Astrocyte (in vitro differentiated cells and primary cell): ENCODE measurements at regions not wholly inside any gene's neighbourhood (a gene's known extent, or its start where the extent isn't known, plus 50 kb on each side); places are given as distances from the start of the nearest gene placed in this dataset.

Experiments used
- DNase-seq: peaks from one replicate; pipeline ENCODE4 v3.0.0-alpha.2; 2010; ENCODE audit warnings: low read depth
- FAIRE-seq: peaks from 2 replicates; lab custom pipeline; 2011; peaks lifted over from hg19 to GRCh38; lab: Jason Lieb, UNC
- H2AFZ ChIP-seq: 2 replicates; pipeline ENCODE4 v1.6.0; 2012; ENCODE audit warnings: low read depth, low read length, inconsistent platforms
- H3K27ac ChIP-seq: 2 replicates; pipeline ENCODE4 v1.5.1; 2011; ENCODE audit warnings: low read depth, low read length, inconsistent platforms
- H3K27me3 ChIP-seq: 2 replicates; pipeline ENCODE4 v1.6.0; 2011; ENCODE audit warnings: low read length, inconsistent platforms; ENCODE audit not compliant: insufficient read depth
- H3K36me3 ChIP-seq: 2 replicates; pipeline ENCODE4 v1.5.1; 2011; ENCODE audit warnings: low read length, inconsistent platforms; ENCODE audit not compliant: insufficient read depth
- H3K4me1 ChIP-seq: 2 replicates; pipeline ENCODE4 v1.5.1; 2011; ENCODE audit warnings: low read length, inconsistent platforms; ENCODE audit not compliant: insufficient read depth
- H3K4me2 ChIP-seq: 2 replicates; pipeline ENCODE4 v1.6.0; 2012; ENCODE audit warnings: low read length, inconsistent platforms
- H3K4me3 ChIP-seq: 2 replicates; pipeline ENCODE4 v1.5.1; 2011; ENCODE audit warnings: low read depth, mild to moderate bottlenecking, low read length, inconsistent platforms; ENCODE audit not compliant: insufficient read depth
- H3K79me2 ChIP-seq: 2 replicates; pipeline ENCODE4 v1.6.0; 2012; ENCODE audit warnings: mild to moderate bottlenecking, low read length, inconsistent platforms; ENCODE audit not compliant: insufficient read depth
- H3K9ac ChIP-seq: 2 replicates; pipeline ENCODE4 v1.6.0; 2012; ENCODE audit warnings: mild to moderate bottlenecking, low read length, inconsistent platforms
- H3K9me3 ChIP-seq: 2 replicates; pipeline ENCODE4 v1.5.1; 2012; ENCODE audit warnings: low read depth, mild to moderate bottlenecking, low read length, inconsistent platforms; ENCODE audit not compliant: insufficient read depth
- H4K20me1 ChIP-seq: 2 replicates; pipeline ENCODE4 v1.6.0; 2012; ENCODE audit warnings: low read length, inconsistent platforms; ENCODE audit not compliant: insufficient read depth
- H3K27ac Mint-ChIP-seq: one replicate; pipeline ENCODE4 v1.8.0; 2021; ENCODE audit warnings: mild to moderate bottlenecking, mixed read lengths; ENCODE audit not compliant: unreplicated experiment
- H3K27me3 Mint-ChIP-seq: one replicate; pipeline ENCODE4 v1.8.0; 2021; ENCODE audit warnings: low read depth, mixed read lengths; ENCODE audit not compliant: unreplicated experiment
- H3K36me3 Mint-ChIP-seq: one replicate; pipeline ENCODE4 v1.8.0; 2021; ENCODE audit warnings: low read depth, mixed read lengths; ENCODE audit not compliant: unreplicated experiment
- H3K4me1 Mint-ChIP-seq: one replicate; pipeline ENCODE4 v1.8.0; 2021; ENCODE audit warnings: low read depth, mixed read lengths; ENCODE audit not compliant: unreplicated experiment
- H3K4me3 Mint-ChIP-seq: one replicate; pipeline ENCODE4 v1.8.0; 2021; ENCODE audit warnings: mild to moderate bottlenecking, moderate library complexity, mixed read lengths; ENCODE audit not compliant: unreplicated experiment
- H3K9me3 Mint-ChIP-seq: one replicate; pipeline ENCODE4 v1.8.0; 2021; ENCODE audit warnings: mild to moderate bottlenecking, mixed read lengths; ENCODE audit not compliant: unreplicated experiment
- CTCF ChIP-seq: IDR thresholded peaks from 2 replicates; pipeline ENCODE4 v1.5.1; 2011; ENCODE audit warnings: low read depth, mild to moderate bottlenecking, inconsistent platforms, low read length, moderate library complexity; ENCODE audit not compliant: insufficient read depth
- EZH2 ChIP-seq: IDR thresholded peaks from 2 replicates; pipeline ENCODE4 v1.6.1; 2012; ENCODE audit warnings: mild to moderate bottlenecking, low read length, inconsistent platforms; ENCODE audit not compliant: insufficient read depth

- Mint-ChIP-seq H3K4me3 (no peak overlapping the region), H3K36me3 (no peaks in the 10 kb centered on the region), H3K27ac (no peak overlapping the region), H3K9me3 (no peaks in the 10 kb centered on the region), H3K27me3 (peaks cover 6% of the 10 kb centered on the region), H3K4me1 (no peaks in the 10 kb centered on the region)
- TF ChIP-seq CTCF = no peak
- TF ChIP-seq EZH2 = no peak
- no peak for FAIRE-seq
- Histone ChIP-seq H3K36me3 (no peaks in the 10 kb centered on the region), H3K79me2 (no peaks in the 10 kb centered on the region), H2AFZ (no peak overlapping the region), H3K4me2 (no peak overlapping the region), H3K4me1 (no peaks in the 10 kb centered on the region), H3K9ac (no peak overlapping the region), H3K27me3 (no peaks in the 10 kb centered on the region), H4K20me1 (no peaks in the 10 kb centered on the region), H3K4me3 (no peak overlapping the region), H3K9me3 (no peaks in the 10 kb centered on the region), H3K27ac (no peak overlapping the region)
- no peak for DNase-seq
Observed at GRCh38 chr1:48120621-48121020, 101.9 kb upstream of the SLC5A9 start.

- Histone ChIP-seq H4K20me1 (no peaks in the 10 kb centered on the region), H3K27ac (no peak overlapping the region), H3K9me3 (no peaks in the 10 kb centered on the region), H2AFZ (no peak overlapping the region), H3K9ac (no peak overlapping the region), H3K4me1 (no peaks in the 10 kb centered on the region), H3K79me2 (no peaks in the 10 kb centered on the region), H3K4me3 (no peak overlapping the region), H3K27me3 (peaks cover 5% of the 10 kb centered on the region), H3K4me2 (no peak overlapping the region), H3K36me3 (no peaks in the 10 kb centered on the region)
- no peak overlapping the region for H3K27ac Mint-ChIP-seq
- H3K9me3 Mint-ChIP-seq = no peaks in the 10 kb centered on the region
- H3K27me3 Mint-ChIP-seq = peaks cover 3% of the 10 kb centered on the region
- no peak for FAIRE-seq
- H3K4me1 Mint-ChIP-seq = peaks cover 4% of the 10 kb centered on the region
- no peaks in the 10 kb centered on the region for H3K36me3 Mint-ChIP-seq
- no peak overlapping the region for H3K4me3 Mint-ChIP-seq
- no peak for DNase-seq
- TF ChIP-seq CTCF = no peak
- TF ChIP-seq EZH2 = no peak
Observed at GRCh38 chr1:48115835-48116234, 106.7 kb upstream of the SLC5A9 start.

GRCh38 chr1:48114596-48115382 is 107.7 kb upstream of the SLC5A9 start:
- no peak for FAIRE-seq
- H3K4me1 Mint-ChIP-seq = peaks cover 4% of the 10 kb centered on the region
- peaks cover 6% of the 10 kb centered on the region for H3K27me3 Mint-ChIP-seq

More at GRCh38 chr1:48114596-48115382, 107.7 kb upstream of the SLC5A9 start:
- H3K27ac ChIP-seq = no peak overlapping the region
- H3K9me3 ChIP-seq = no peaks in the 10 kb centered on the region
- no peak overlapping the region for H3K4me3 ChIP-seq
- no peak overlapping the region for H2AFZ ChIP-seq
- no peaks in the 10 kb centered on the region for H3K9me3 Mint-ChIP-seq
- no peak overlapping the region for H3K4me2 ChIP-seq
- H3K4me3 Mint-ChIP-seq = no peak overlapping the region
- no peak overlapping the region for H3K9ac ChIP-seq
- no peaks in the 10 kb centered on the region for H3K36me3 Mint-ChIP-seq
- DNase-seq = no peak
- TF ChIP-seq CTCF = no peak
- TF ChIP-seq EZH2 = no peak
- no peaks in the 10 kb centered on the region for H4K20me1 ChIP-seq
- H3K27ac Mint-ChIP-seq = no peak overlapping the region
- H3K79me2 ChIP-seq = no peaks in the 10 kb centered on the region
- peaks cover 10% of the 10 kb centered on the region for H3K27me3 ChIP-seq
- no peaks in the 10 kb centered on the region for H3K4me1 ChIP-seq
- no peaks in the 10 kb centered on the region for H3K36me3 ChIP-seq
